Fibroblast of mammary gland (primary cell): ENCODE measurements at regions not wholly inside any gene's neighbourhood (a gene's known extent, or its start where the extent isn't known, plus 50 kb on each side); places are given as distances from the start of the nearest gene placed in this dataset.

Source experiments
- DNase-seq: peaks from one replicate; pipeline ENCODE4 v3.0.0-alpha.2; 2010; ENCODE audit warnings: low read depth
- H3K4me3 ChIP-seq: 2 replicates; pipeline ENCODE4 v1.5.1; 2011; ENCODE audit warnings: low read depth, mild to moderate bottlenecking, low read length, moderate library complexity; ENCODE audit not compliant: control insufficient read depth
- CTCF ChIP-seq: conservative IDR thresholded peaks from 2 replicates; pipeline ENCODE4 v1.5.1; 2011; ENCODE audit warnings: low read depth, low read length, inconsistent platforms; ENCODE audit not compliant: control insufficient read depth, insufficient read depth

GRCh38 chr11:106399076-106399511, 321.6 kb downstream of the AASDHPPT start:
- no peak for TF ChIP-seq CTCF
- no peak overlapping the region for H3K4me3 ChIP-seq
- peak; percentile 100 for DNase-seq

- H3K4me3 ChIP-seq, result no peak overlapping the region
- no peak for TF ChIP-seq CTCF
- DNase-seq, result no peak
These were observed 322.2 kb downstream of the AASDHPPT start for GRCh38 chr11:106399624-106400023.

- DNase-seq, result peak; percentile 65
- H3K4me3 ChIP-seq, result no peak overlapping the region
- TF ChIP-seq CTCF, result no peak
These were observed 323.6 kb downstream of the AASDHPPT start for GRCh38 chr11:106400949-106401570.

- no peak for TF ChIP-seq CTCF
- DNase-seq, result no peak
These were observed 326.3 kb downstream of the AASDHPPT start for GRCh38 chr11:106403751-106404150.

GRCh38 chr11:106409222-106409621, 331.8 kb downstream of the AASDHPPT start:
- DNase-seq, result peak; percentile 16
- TF ChIP-seq CTCF, result no peak
- no peak overlapping the region for H3K4me3 ChIP-seq

More at GRCh38 chr11:106403751-106404150, 326.3 kb downstream of the AASDHPPT start:
- H3K4me3 ChIP-seq, result no peak overlapping the region

- no peak for TF ChIP-seq CTCF
- no peak for DNase-seq
- H3K4me3 ChIP-seq, result no peak overlapping the region
These were observed 332.2 kb downstream of the AASDHPPT start for GRCh38 chr11:106409671-106410070.
